Umbilical cord (tissue), 1 donor: ENCODE measurements at regions not wholly inside any gene's neighbourhood (a gene's known extent, or its start where the extent isn't known, plus 50 kb on each side); places are given as distances from the start of the nearest gene placed in this dataset.

Experiments used
- DNase-seq: peaks from one replicate; pipeline ENCODE4 v3.0.0-alpha.2; 2015; ENCODE audit warnings: low spot score

DNA sequence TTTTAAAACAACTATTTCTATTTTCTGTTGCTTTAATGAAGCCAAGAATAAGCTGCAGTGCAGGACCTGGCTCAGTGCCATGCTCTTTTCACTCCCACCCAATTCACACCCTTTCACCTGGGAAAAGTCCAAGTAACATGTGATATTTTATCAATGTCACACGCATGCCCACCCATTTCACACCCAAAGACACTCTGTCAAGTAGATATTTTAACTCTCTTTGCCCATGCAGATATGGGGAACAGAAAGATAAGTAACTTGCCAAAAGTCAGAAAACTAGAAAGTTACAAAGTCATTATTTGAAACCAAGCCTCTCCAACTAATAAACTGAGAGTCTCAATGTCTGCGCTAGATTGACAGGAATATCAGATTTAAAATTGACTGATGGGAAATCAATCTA is 706.7 kb upstream of the PHF14 start:
- DNase-seq: no peak

DNA sequence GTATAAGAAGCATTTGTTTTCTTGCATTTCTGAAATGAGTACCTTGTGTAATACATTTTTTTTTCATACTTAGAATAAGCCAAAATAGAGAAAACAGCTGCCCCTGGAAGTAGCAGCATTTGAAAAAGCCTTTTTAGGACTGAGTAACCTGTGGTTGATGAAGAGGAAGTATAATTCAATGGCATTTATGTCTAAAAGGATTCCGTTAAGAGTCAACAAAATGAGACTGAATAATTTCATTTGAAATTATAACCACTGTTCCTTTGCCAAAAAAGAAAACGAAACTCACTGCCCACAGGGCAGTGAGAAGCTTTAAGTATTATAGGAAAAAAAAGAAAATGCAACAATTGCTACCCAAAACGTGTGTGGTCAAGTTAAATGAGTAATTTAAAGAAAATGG is 705.6 kb upstream of the PHF14 start:
- DNase-seq: no peak

DNA sequence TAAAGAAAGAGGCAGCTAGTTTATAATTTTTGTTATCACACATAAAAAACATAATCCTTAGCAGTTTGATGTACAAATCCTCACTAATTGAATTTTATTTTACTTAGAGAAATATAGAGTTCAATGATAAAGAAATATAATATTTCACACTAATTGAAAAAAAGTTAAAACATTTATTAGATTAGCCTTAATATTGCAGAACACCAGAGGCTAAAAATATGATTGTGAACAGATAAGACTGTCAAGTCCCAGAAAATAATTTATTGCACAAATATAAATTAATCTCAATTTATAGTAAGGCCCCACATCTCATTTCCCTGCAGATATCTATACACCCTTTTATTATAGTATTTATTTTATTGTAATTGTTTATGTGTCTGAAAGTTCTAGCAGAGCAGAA is 690.8 kb upstream of the PHF14 start:
- DNase-seq: no peak

DNA sequence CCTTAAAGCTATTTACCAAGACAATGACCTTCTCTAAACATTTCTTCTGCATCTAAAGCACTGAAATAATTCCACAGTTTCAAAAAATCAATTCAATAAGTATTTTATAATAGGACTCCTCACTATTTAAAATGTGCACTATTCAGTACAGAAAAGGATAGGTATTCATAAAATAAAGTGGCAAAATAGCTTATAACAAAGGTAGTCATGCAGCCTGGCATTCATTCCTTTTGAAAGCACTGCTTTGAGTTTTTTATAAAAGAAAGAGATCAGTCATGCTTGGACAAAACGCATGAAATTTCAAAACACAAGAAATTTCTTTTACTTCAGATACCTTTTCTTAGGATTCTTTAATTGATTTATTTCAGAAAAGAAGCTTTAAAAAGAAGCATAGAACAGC is 689.7 kb upstream of the PHF14 start:
- no peak for DNase-seq

DNA sequence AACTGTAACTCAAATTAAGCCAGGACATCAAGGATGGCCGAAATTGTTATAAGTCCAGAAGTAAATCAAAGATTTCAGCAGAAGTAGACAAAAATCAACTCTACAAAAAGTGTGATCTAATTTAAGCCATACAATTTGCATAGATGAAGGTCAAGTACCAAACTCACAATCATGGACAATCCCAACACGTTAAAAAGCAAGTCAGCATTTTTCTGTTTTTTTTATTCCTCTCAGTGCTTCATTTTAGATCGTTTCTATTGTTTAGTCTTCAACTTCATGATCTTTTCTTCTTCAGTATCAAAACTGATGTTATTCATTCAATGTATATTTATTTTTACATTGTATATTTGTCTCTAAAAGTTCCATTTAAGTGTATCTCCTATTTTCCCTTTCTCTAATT is 674.3 kb upstream of the PHF14 start:
- DNase-seq: no peak

DNA sequence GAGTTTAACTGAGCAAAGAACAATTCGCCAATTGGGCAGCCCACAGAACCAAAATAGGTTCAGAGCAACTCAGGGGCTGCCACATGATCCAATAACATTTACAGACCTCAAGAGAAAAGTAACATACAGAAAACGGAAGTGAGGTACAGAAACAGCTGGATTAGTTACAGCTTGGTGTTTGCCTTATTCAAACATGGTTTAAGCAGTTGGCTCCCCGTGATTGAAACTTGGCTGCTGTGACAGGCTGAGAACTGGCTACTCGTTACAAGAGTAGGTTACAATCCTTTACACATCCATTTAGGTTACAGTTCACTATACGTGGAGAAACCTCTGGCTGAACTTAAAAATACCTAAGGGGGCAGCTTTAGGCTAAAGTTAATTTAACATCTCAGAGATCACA is 673.1 kb upstream of the PHF14 start:
- DNase-seq: peak; percentile 0

DNA sequence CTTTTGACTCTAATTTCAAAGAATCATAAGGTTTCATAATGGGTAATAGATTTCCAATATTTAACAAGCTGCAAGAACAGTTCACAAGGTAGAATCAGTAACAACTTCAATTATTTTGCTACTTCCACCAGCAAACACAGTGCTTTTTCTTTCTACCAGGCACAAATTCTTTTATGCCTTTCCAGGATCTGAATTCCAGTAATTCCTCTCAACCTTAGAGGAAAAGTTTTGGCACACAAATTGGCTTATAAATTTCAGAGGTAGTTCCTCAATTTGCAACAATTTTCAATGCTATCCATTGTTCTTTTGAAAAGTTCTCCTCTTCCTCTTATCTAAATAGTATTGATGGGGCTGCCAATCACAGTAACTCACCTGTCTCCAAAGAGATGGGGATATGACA is 665.4 kb upstream of the PHF14 start:
- no peak for DNase-seq

DNA sequence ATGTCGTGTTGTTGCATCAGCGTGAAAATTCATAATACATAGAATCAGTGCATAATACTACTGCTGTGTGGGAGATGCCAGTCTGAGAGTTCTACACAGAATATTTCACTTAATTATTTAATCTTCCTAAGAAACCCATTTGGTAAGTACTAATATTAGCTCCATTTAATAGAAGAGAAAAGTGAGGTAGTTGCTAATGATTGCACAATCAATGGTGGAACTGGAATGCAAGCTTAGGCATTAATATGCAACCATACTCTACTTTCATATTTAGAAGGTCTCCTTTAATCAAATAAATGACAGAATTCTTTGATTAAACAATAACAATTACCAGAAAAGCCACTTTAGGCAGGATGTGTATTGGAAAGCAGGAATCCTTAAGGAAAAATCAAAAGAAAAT is 660.7 kb upstream of the PHF14 start:
- DNase-seq: no peak

DNA sequence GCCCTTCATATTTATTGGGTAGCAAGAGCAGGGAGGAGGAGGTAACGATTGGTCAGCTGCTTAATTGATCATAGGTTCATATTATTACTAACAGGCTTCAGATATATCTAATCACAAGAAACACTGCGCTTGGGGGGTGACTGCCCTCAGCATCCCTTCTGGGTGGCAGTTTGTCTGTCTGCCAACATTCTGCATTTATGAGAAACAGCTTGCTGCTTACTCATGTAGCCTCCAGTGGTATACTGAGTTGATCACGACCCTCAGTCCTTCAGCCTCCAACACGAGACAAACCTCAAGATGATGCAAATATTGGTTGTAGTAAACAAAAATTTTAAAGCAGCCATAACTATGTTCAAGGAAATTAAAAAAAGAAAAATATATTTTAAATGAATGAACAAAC is 657.8 kb upstream of the PHF14 start:
- DNase-seq: no peak

DNA sequence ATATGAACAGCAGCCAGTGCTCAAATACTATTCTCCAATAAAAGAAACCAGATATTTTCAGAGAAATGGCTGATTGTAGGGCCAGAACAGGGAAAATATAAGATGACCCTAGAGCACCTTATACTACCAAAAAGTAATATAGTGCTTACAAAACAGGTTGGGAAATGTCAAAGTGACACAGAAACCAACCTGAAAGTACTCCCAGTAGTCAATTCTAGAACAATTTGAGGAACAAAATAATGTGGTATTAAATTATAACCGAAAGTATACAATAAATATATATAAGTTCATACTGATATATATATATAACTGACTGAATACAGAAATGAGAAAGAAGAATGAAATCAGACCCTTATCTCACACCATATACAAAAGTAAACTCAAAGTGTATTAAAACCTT is 657.2 kb upstream of the PHF14 start:
- no peak for DNase-seq

DNA sequence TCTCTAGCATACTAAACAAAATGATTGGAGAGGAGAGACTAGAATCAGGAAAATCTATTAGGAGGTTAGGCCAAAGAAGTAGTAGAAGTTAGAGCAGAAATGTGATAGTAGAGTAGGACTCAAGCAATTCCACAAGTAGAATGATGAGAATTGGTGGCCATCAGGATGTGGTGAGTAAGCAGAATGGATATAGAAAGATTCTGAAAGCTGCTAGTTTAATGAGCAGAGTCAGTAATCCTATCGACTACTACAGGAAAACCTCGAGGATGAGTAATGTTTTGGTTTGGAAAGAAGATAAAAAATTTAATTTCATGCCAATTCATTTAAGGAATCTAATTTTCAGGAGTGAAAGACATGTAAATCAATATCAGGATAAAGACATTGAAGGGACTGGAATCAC is 648.3 kb upstream of the PHF14 start:
- DNase-seq: no peak

DNA sequence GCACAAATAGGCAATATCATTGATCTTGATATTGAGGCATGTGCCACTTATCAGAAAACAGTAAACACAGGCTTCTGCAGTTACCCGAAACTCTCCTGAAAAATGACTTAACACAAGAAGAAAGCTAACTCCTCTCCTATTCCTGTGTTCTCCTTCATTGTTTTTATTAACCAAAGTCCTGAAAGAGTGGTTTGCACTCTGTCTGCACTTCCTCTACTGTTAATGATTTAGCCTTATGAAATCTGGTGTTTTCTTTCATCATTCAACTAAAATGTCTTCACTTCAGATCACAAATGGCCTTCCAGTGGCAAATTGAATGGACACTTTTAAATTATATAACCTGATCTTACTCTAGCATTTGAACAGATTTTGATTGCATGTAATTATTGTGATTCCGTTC is 630.6 kb upstream of the PHF14 start:
- no peak for DNase-seq

DNA sequence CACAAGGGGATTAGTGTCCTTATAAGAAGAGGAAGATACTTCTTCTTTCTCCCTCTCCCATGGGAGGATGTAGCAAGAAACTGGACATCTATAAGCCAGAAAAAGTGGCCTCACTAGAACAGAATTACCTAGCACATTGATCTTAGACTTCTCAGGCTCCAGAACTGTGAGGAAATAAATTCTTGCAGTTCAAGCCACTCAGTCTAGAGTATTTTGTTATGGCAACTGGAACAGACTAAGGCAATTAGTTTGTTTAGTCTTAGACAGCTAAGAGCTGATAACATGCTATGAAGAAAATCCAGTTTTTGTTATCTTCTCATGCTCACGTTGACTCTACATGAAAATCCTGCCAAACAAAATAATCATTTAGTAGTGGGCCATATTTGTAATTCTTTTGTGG is 627.6 kb upstream of the PHF14 start:
- DNase-seq: no peak

DNA sequence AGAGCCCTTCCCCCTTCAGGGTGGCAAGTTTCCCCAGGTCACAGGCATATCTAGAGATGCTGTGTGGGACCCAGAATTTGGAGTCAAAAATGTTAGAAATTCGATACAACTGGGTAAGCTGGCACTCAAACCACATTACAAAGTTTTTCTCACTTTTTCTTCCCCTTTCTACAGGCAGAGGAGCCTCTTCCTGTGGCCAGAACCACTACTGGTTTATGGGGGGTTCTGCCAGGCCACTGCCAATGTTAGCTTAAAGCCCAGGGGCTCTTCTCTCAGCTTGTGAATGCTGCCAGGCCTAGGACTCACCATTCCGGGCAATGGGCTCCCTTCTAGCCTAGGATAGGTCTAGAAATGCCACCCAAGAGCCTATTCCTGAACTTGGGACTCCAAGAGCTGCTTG is 617.9 kb upstream of the PHF14 start:
- DNase-seq: no peak

DNA sequence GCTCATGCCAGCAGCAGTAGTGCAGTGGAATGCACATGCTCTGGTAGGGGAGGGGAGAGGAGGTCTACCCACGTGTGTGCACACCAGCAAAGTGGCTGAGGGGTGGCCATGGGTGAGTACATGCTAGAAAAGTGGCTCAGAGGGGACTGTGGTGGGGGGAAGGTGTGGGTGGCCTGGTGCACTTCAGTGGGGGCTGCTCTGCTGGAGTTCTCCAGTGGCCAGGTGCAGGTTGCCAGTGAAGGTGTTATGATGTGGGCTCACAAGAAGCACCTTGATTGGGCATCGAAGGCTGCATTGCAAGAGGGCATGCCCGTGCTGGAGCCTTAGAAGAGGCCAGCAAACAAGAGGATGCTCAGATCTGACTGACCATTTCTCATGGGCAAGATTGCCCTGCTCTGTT is 613.6 kb upstream of the PHF14 start:
- DNase-seq: no peak

DNA sequence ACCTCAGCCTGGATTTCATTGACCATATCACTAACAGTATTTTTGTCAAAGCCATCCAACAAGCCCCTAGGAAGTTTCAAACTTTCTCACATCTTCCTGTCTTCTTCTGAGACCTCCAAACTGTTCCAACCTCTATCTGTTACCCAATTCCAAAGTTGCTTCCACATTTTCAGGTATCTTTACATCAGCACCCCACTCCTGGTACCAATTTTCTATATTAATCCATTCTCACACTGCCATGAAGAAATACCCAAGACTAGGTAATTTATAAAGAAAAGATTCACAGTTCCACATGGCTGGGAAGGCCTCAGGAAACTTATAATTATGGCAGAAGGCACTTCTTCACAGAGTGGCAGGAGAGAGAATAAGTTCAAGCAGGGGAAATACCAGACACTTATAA is 571.9 kb upstream of the PHF14 start:
- DNase-seq: no peak

DNA sequence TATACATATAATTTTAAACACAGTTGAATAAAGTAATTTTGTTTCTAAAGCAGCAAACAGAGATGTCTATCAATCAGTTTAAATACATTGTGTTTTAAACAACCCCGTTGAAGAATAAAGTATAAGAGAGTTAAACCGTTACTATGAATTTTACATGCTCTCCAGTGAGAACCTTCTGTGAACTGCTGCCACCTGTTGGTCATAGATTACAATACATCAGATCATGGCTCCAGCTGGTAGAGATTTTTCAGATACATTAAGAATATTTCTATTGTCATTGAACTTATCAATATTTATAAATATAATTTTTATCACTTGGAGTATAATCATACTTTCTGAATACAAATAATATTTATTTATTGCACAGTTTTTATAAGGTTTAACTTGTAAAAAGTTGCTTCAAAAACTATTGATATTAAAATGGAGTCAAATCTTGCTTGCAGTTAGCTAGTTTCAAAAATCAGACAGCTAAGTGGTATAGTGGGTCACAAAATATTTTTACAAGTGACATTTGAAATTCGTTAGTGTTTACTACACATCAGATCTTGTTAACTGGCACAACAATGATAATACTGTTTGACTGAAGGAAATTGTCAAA is 561.2 kb upstream of the PHF14 start:
- DNase-seq: peak; percentile 48

DNA sequence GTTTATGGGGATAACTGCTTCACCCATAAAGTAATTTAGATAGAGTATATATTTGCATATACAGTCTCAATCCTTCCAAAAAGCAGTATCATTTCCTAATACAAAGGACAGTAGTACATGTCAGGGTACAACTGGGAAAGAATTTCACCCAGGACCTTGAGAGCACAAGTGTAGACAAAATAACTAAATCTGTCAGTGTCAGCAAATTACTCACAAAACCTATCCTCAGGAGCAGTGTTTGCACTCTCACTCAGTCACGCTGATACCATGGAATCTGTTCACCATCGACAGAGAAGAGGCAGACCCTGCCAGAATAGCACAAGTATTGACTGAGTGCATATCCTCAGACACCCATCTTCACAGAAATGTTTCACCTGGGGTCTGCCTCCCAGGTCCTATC is 554.7 kb upstream of the PHF14 start:
- no peak for DNase-seq

DNA sequence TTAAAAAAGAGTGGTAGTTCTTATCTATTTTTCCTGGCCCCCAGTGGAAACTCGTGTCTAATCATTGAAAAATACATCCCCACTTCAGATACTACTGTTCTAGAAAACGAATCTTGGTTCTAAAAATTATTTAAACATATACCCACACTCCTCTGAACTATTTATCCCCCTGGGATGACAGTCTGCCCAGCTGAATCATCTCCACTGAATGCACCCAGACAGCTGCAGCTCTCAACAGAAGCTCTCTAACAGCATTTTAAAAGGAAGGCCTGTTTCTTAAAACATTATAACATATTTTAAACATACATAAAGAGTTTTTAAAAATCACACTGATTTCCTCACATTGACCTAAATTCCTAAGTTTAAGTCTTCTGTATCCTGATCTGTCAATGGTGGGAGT is 544.6 kb upstream of the PHF14 start:
- peak; percentile 33 for DNase-seq

DNA sequence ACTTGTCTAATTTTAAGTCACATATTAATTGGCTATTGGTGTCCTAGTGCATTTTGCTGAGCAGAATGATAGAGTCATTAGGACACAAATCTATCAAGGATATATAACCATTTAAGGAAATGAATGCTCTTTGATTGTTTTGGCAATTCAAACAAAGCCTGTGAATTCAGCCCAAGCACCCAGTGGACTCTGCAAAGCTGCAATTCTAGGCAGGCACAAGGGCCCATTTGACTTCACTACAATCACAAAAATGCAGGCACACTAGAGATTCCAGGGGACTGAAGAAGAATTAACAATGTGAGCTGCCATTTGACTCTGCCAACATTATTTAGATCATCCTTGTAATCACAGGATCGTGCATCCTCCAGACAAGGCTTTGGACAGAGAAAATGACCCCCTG is 544.2 kb upstream of the PHF14 start:
- DNase-seq: peak; percentile 35

DNA sequence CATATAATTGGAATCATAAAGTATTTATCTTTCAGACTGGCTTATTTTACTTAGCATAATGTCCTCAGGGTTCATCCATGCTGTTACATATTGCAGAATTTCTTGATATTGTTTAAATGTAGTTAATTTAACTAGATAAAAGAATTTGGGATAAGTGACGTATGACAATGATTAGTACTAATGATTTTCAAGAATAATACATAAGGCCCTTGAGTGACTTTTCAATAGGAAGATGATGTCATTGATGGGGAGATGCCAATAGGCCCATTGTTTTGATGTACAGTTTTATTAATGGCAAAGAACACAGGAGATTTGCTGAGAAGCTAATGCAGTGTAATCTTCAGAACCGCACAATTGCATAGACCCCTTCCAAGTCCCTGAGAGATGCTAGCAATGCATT is 537.4 kb upstream of the PHF14 start:
- DNase-seq: no peak

DNA sequence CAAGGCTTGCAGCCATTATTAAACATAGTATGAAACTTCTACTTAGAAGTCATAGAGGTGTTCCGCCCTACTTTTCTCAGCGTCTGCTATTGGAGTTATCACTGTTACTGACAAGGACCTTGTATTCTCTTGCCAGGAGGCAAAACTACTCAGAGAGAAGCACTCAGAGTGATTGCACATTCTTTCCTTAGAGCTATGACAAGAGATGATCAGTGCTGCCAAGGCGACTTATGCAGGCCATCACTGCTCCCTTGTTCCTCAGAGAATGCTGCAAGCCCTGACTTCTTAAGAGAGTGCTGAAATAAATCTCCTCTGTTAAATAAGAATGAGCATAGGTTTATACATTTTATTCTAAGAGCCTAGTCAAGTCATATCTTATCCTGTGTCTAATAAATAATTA is 534.6 kb upstream of the PHF14 start:
- peak; percentile 57 for DNase-seq

DNA sequence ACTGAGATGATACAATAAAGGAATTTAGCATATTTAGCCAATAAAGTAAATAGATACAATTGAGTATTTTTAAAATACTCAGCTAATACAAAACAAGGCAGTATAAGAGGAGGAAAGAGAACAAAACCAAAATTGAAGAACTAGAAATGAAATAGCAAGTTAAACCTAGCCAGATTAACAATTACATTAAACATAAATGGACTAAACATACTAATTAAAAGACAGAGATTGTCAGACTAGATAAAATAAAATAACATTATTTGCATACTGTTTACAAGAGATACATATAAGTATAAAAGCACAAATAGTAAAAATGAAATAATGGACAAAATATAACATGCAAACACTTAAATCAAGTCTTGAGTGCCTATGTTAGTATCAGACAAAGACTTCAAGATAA is 517.7 kb upstream of the PHF14 start:
- DNase-seq: no peak

DNA sequence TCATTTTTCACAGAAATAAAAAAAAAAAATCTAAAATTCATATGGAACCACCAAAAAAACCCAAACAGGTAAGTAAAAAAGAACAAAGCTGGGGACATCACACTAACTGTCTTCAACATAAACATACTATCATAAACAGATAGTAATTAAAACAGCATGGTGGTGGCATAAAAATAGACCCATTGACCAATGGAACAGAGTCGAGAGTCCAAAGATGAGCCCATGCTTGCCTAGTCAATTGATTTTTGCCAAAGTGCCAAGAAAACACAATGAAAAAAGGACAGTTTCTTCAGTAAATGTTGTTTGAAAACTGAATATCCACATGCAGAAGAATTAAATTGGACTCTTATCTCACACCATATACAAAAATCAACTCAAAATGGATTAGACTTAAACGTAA is 513.2 kb upstream of the PHF14 start:
- DNase-seq: no peak

DNA sequence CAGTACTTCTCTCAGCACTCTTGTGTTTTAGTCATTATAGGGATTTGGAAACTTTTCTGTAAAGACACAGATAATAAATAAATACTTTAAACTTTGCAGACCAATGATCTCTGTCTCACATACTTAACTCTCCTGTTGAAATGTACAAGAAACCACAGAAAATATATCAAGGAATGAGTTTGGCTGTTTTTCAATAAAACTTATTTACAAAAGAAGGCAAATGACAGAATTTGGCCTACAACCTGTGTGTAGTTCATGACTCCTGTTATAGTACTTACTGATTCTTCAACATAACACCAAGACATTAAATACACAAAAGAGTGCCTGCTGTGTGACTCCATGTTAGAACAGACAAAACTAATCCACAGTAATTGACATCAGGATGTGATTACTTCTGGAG is 510.0 kb upstream of the PHF14 start:
- no peak for DNase-seq
